HepG2 (cell line): ENCODE measurements at regions not wholly inside any gene's neighbourhood (a gene's known extent, or its start where the extent isn't known, plus 50 kb on each side); places are given as distances from the start of the nearest gene placed in this dataset.

Experiments
- ATAC-seq: fragments of 200-7000 bp; cut with Tn5 transposase; 3 replicates; pipeline ENCODE4 v1.9.1; 2020; ENCODE audit warnings: mild to moderate bottlenecking, moderate library complexity
- BruUV-seq: library from RNA; stranded (reverse); fragments of 400-500 nt; replicated peaks from 2 replicates; lab custom pipeline; 2021; lab: Mats Ljungman, UMichigan
- CTCF ChIA-PET: fragments of 300-600 bp; formaldehyde crosslinking; extraction: SDS; loops from one replicate; lab custom pipeline; 2021; ENCODE audit warnings: low total read pairs, inconsistent platforms, low intra/inter-chr PET ratio; lab: Yijun Ruan, JAX
- POLR2A ChIA-PET: fragments of 350-600 bp; sonication (Branson Sonifier 250); formaldehyde crosslinking; loops from one replicate; lab custom pipeline; 2020; ENCODE audit warnings: antibody characterized with exemption, inconsistent platforms; lab: Yijun Ruan, JAX
- DNase-seq: peaks from one replicate; pipeline ENCODE4 v3.0.0-alpha.2; 2015; ENCODE audit warnings: low spot score
- FAIRE-seq: peaks from 3 replicates; lab custom pipeline; 2011; peaks lifted over from hg19 to GRCh38; lab: Jason Lieb, UNC
- H2AFZ ChIP-seq: one replicate; pipeline ENCODE4 v1.6.1; 2011; ENCODE audit warnings: low read length, inconsistent platforms
- H3K27ac ChIP-seq: fragments of 300-600 bp; 3 replicates; pipeline ENCODE4 v1.8.0; 2011; ENCODE audit warnings: mixed run types, mild to moderate bottlenecking, mixed read lengths, low read length, inconsistent platforms; ENCODE audit not compliant: insufficient read depth; ENCODE audit errors: extremely low read length
- H3K27me3 ChIP-seq, 2 experiments: fragments of 200-600 bp in 1 of 2; 2 replicates in 1 of 2; 3 replicates in 1 of 2; pipeline versions ENCODE4 v1.6.0 to v1.8.0; 2011; ENCODE audit warnings: low read length in 2 of 2, mild to moderate bottlenecking in 2 of 2, moderate library complexity in 2 of 2, inconsistent platforms in 1 of 2; ENCODE audit not compliant: insufficient read depth in 2 of 2, control insufficient read depth in 1 of 2
- H3K36me3 ChIP-seq, 2 experiments: fragments of 200-600 bp in 1 of 2; replicated peaks in 1 of 2; 2 replicates in 1 of 2; 3 replicates in 1 of 2; pipeline versions ENCODE4 v1.5.1 to v1.8.0; 2011; ENCODE audit warnings: low read length in 2 of 2, inconsistent platforms in 1 of 2; ENCODE audit not compliant: insufficient read depth in 2 of 2, control insufficient read depth in 1 of 2
- H3K4me1 ChIP-seq: 2 replicates; pipeline ENCODE4 v1.5.1; 2012; ENCODE audit warnings: low read length, inconsistent platforms; ENCODE audit not compliant: insufficient read depth
- H3K4me2 ChIP-seq: 2 replicates; pipeline ENCODE4 v1.6.0; 2011; ENCODE audit warnings: low read depth, low read length, inconsistent platforms
- H3K4me3 ChIP-seq, 3 experiments: fragments of 200-600 bp in 1 of 3; sonication (generic), shearing (Covaris generic) in 1 of 3; replicated peaks in 1 of 3; 2 replicates each; pipeline ENCODE4 v1.5.1; 2011 to 2016; ENCODE audit warnings: low read length in 3 of 3, inconsistent platforms in 2 of 3, low read depth in 2 of 3, mild to moderate bottlenecking in 2 of 3, control low read depth in 1 of 3, mixed read lengths in 1 of 3; ENCODE audit not compliant: insufficient read depth in 1 of 3
- H3K79me2 ChIP-seq: one replicate; pipeline ENCODE4 v1.6.1; 2011; ENCODE audit warnings: low read length, inconsistent platforms; ENCODE audit not compliant: insufficient read depth
- H3K9ac ChIP-seq: 2 replicates; pipeline ENCODE4 v1.6.0; 2011; ENCODE audit warnings: mild to moderate bottlenecking, low read depth, low read length, inconsistent platforms; ENCODE audit not compliant: insufficient read depth
- H3K9me3 ChIP-seq: 2 replicates; pipeline ENCODE4 v1.5.1; 2012; ENCODE audit warnings: mild to moderate bottlenecking, low read length
- H4K20me1 ChIP-seq: 2 replicates; pipeline ENCODE4 v1.6.0; 2011; ENCODE audit warnings: inconsistent platforms, mild to moderate bottlenecking, low read length, moderate library complexity; ENCODE audit not compliant: insufficient read depth
- CBX5 ChIP-seq: sonication (generic); formaldehyde crosslinking; IDR thresholded peaks from 2 replicates; pipeline ENCODE4 v1.4.0; 2020; ENCODE audit warnings: missing genetic modification reagents, borderline replicate concordance
- DZIP1 ChIP-seq: sonication (generic); formaldehyde crosslinking; IDR thresholded peaks from 2 replicates; pipeline ENCODE4 v1.5.0; 2020; ENCODE audit warnings: mild to moderate bottlenecking, missing genetic modification reagents
- IKZF1 ChIP-seq: fragments of 450-650 bp; IDR thresholded peaks from 2 replicates; pipeline ENCODE4 v1.7.1; 2016
- MAFK ChIP-seq, 2 experiments: IDR thresholded peaks in 1 of 2; conservative IDR thresholded peaks in 1 of 2; 2 replicates each; pipeline ENCODE4 v1.6.1; 2011; ENCODE audit warnings: improper control_type of control experiment in 2 of 2, low read length in 2 of 2
- MED1 ChIP-seq: sonication (generic); formaldehyde crosslinking; IDR thresholded peaks from 2 replicates; pipeline ENCODE4 v1.4.0; 2020; ENCODE audit warnings: missing genetic modification reagents
- MIXL1 ChIP-seq: IDR thresholded peaks from 2 replicates; pipeline ENCODE4 v1.6.1; 2016
- MXD4 ChIP-seq: IDR thresholded peaks from 2 replicates; pipeline ENCODE4 v1.6.1; 2016; ENCODE audit warnings: mild to moderate bottlenecking, missing biosample characterization, missing genetic modification reagents
- MYNN ChIP-seq: sonication (generic); formaldehyde crosslinking; IDR thresholded peaks from 2 replicates; pipeline ENCODE4 v1.4.0; 2020; ENCODE audit warnings: mild to moderate bottlenecking, low read depth, missing genetic modification reagents
- MZF1 ChIP-seq: sonication (generic); formaldehyde crosslinking; IDR thresholded peaks from 2 replicates; pipeline ENCODE4 v1.8.1; 2023; ENCODE audit warnings: mild to moderate bottlenecking, missing genetic modification reagents, borderline replicate concordance
- NBN ChIP-seq: fragments of 450-650 bp; conservative IDR thresholded peaks from 2 replicates; pipeline ENCODE4 v1.6.1; 2017
- NONO ChIP-seq, 2 experiments: fragments of 450-650 bp in 1 of 2; sonication (generic) in 1 of 2; formaldehyde crosslinking in 1 of 2; IDR thresholded peaks in 1 of 2; conservative IDR thresholded peaks in 1 of 2; 2 replicates each; pipeline versions ENCODE4 v1.6.1 to v1.8.0; 2017 to 2022; ENCODE audit warnings: mild to moderate bottlenecking in 1 of 2, missing genetic modification reagents in 1 of 2, moderate library complexity in 1 of 2
- REXO4 ChIP-seq: sonication (generic); formaldehyde crosslinking; IDR thresholded peaks from 2 replicates; pipeline ENCODE4 v1.8.0; 2022; ENCODE audit warnings: missing genetic modification reagents, mild to moderate bottlenecking, borderline replicate concordance
- RFX1 ChIP-seq: fragments of 450-650 bp; IDR thresholded peaks from 2 replicates; pipeline ENCODE4 v1.6.1; 2017
- SOX5 ChIP-seq: IDR thresholded peaks from 2 replicates; pipeline ENCODE4 v1.6.1; 2016; ENCODE audit warnings: borderline replicate concordance
- TCF7 ChIP-seq: sonication (generic); IDR thresholded peaks from 2 replicates; pipeline ENCODE4 v1.6.1; 2016; ENCODE audit warnings: antibody characterized with exemption, low read depth
- YEATS4 ChIP-seq: sonication (generic); formaldehyde crosslinking; IDR thresholded peaks from 2 replicates; pipeline ENCODE4 v1.4.0; 2020; ENCODE audit warnings: missing genetic modification reagents, borderline replicate concordance
- ZNF547 ChIP-seq: sonication (generic); formaldehyde crosslinking; IDR thresholded peaks from 2 replicates; pipeline ENCODE4 v1.5.1; 2020; ENCODE audit warnings: mild to moderate bottlenecking, missing genetic modification reagents
- ZNF558 ChIP-seq: sonication (generic); formaldehyde crosslinking; IDR thresholded peaks from 2 replicates; pipeline ENCODE4 v1.9.0; 2022; ENCODE audit warnings: mild to moderate bottlenecking, missing genetic modification reagents, borderline replicate concordance
- ZNF850 ChIP-seq: sonication (generic); formaldehyde crosslinking; conservative IDR thresholded peaks from 2 replicates; pipeline ENCODE4 v1.9.0; 2021; ENCODE audit warnings: mild to moderate bottlenecking, missing genetic modification reagents
- WGBS: methylation state at CpG from one replicate; pipeline ENCODE4 v1.1.6; 2017; ENCODE audit warnings: low lambda C conversion rate; 5-methylcytosine and 5-hydroxymethylcytosine counted together
- in situ Hi-C: cut with HindIII; loops from 2 replicates; pipeline ENCODE4 v1.10.0; 2017; ENCODE audit warnings: low pct_unique_long_range_greater_than_20kb; ENCODE audit not compliant: extremely low pct_ligation_motif_present
- intact Hi-C: fragments of 100-400 bp; cut with micrococcal nuclease; formaldehyde crosslinking; loops from one replicate; pipeline ENCODE4 v1.10.0; 2022; ENCODE audit not compliant: unreplicated experiment

GRCh38 chr9:1708219-1708618, 306.9 kb upstream of the SMARCA2 start:
- no peaks in the 10 kb centered on the region for H3K36me3 ChIP-seq
- H3K27ac ChIP-seq, result no peak overlapping the region
- H3K4me1 ChIP-seq, result no peaks in the 10 kb centered on the region
- H3K9ac ChIP-seq, result no peak overlapping the region
- no peak for ATAC-seq
- BruUV-seq, result no TSS peak
- intact Hi-C loops, result no loop called here
- H3K4me3 ChIP-seq, result no peak overlapping the region
- FAIRE-seq, result no peak
- H3K4me2 ChIP-seq, result no peak overlapping the region
- in situ Hi-C loops, result no loop called here
- TF ChIP-seq REXO4, result no peak
- no peak for TF ChIP-seq ZNF547
- TF ChIP-seq ZNF558, result no peak
- TF ChIP-seq IKZF1, result no peak
- no peak for TF ChIP-seq MYNN
- TF ChIP-seq MED1 (CRISPR knock-in tag), result no peak
- TF ChIP-seq MXD4 (CRISPR knock-in tag), result no peak
- TF ChIP-seq YEATS4 (CRISPR knock-in tag), result no peak
- TF ChIP-seq MIXL1 (CRISPR knock-in tag), result no peak
- no peak for TF ChIP-seq MAFK (conservative IDR thresholded peaks at IDR 0.05 in 1 of 2, IDR thresholded peaks at IDR 0.05 in 1 of 2; ENCODE audit: low read length in 2 of 2)
- no peak for TF ChIP-seq NONO (IDR thresholded peaks at IDR 0.05)
- TF ChIP-seq NONO (CRISPR knock-in tag; conservative IDR thresholded peaks at IDR 0.05), result no peak
- TF ChIP-seq RFX1, result no peak
- TF ChIP-seq CBX5 (CRISPR knock-in tag), result no peak
- no peak for TF ChIP-seq MZF1 (CRISPR knock-in tag)
- TF ChIP-seq TCF7, result no peak
- no peak for TF ChIP-seq SOX5 (CRISPR knock-in tag)
- no peak for TF ChIP-seq NBN
- no peak for TF ChIP-seq ZNF850 (CRISPR knock-in tag)
- TF ChIP-seq DZIP1 (CRISPR knock-in tag), result no peak
- H2AFZ ChIP-seq, result no peak overlapping the region
- no peaks in the 10 kb centered on the region for H4K20me1 ChIP-seq
- H3K79me2 ChIP-seq, result no peaks in the 10 kb centered on the region
- DNase-seq, result no peak
- CTCF ChIA-PET, result no interaction called here
- POLR2A ChIA-PET, result no interaction called here
- no peaks in the 10 kb centered on the region; the same call in 1 of the 2 replicates for H3K9me3 ChIP-seq
- no peaks in the 10 kb centered on the region for H3K27me3 ChIP-seq
- 43% methylated on average over 1 of the region's 1 CpG for WGBS
